Erythroblast (primary cell): ENCODE measurements at regions not wholly inside any gene's neighbourhood (a gene's known extent, or its start where the extent isn't known, plus 50 kb on each side); places are given as distances from the start of the nearest gene placed in this dataset.

ENCODE experiments used
- GATA1 ChIP-seq: IDR thresholded peaks from 2 replicates; pipeline ENCODE4 v1.6.1; 2011; ENCODE audit warnings: low read depth, mild to moderate bottlenecking, control low read depth, low read length, moderate library complexity
- POLR2A ChIP-seq: IDR thresholded peaks from 2 replicates; pipeline ENCODE4 v1.6.1; 2011; ENCODE audit warnings: mild to moderate bottlenecking, low read length

GRCh38 chr16:86085161-86085611, 186.2 kb downstream of the IRF8 start:
- no peak for TF ChIP-seq POLR2A
- no peak for TF ChIP-seq GATA1
